22Rv1 (cell line): ENCODE measurements at regions not wholly inside any gene's neighbourhood (a gene's known extent, or its start where the extent isn't known, plus 50 kb on each side); places are given as distances from the start of the nearest gene placed in this dataset.

Source experiments
- CTCF ChIP-seq: fragments of 450-650 bp; IDR thresholded peaks from 2 replicates; pipeline ENCODE4 v1.5.1; 2017; ENCODE audit warnings: mild to moderate bottlenecking
- ZFX ChIP-seq: fragments of 450-650 bp; IDR thresholded peaks from 2 replicates; pipeline ENCODE4 v1.6.1; 2017; ENCODE audit warnings: antibody characterized with exemption, borderline replicate concordance

DNA sequence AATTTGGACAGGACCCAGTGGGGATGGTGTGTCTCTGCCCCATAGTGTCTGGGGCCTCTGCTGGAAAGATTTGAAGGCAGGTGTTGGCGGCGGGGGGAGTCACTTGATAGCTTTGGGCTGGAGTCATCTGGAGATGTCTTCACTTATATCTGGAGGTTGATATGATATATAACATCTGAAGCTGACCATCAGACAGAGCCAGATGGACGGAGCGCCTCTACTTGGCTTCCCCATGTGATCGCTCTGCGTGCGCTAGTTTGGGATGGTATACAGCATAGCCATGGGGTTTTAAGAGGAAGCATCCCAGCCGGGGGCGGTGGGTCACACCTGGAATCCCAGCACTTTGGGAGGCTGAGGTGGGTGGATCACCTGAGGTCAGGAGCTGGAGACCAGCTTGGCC is 130.7 kb upstream of the NLRP1 start:
- TF ChIP-seq CTCF (no peak), ZFX (no peak)
